Mesothelial cell of epicardium (in vitro differentiated cells): ENCODE measurements at regions not wholly inside any gene's neighbourhood (a gene's known extent, or its start where the extent isn't known, plus 50 kb on each side); places are given as distances from the start of the nearest gene placed in this dataset.

Experiments used
- DNase-seq, 2 experiments: peaks; one replicate each; pipeline ENCODE4 v3.0.0; 2021; ENCODE audit warnings: low spot score in 2 of 2; ENCODE audit not compliant: unreplicated experiment in 2 of 2
- H3K27ac Mint-ChIP-seq: 2 replicates; pipeline ENCODE4 v1.8.0; 2021; ENCODE audit warnings: mixed read lengths
- H3K27me3 Mint-ChIP-seq: 2 replicates; pipeline ENCODE4 v1.8.0; 2021; ENCODE audit warnings: low read depth, mixed read lengths
- H3K36me3 Mint-ChIP-seq: 2 replicates; pipeline ENCODE4 v1.8.0; 2021; ENCODE audit warnings: mixed read lengths
- H3K4me1 Mint-ChIP-seq: 2 replicates; pipeline ENCODE4 v1.8.0; 2021; ENCODE audit warnings: mixed read lengths
- H3K4me3 Mint-ChIP-seq: 2 replicates; pipeline ENCODE4 v1.8.0; 2021; ENCODE audit warnings: mild to moderate bottlenecking, moderate library complexity, mixed read lengths
- H3K9me3 Mint-ChIP-seq: 2 replicates; pipeline ENCODE4 v1.8.0; 2021; ENCODE audit warnings: mixed read lengths
- TF ChIP-seq, protein P1 (sequence below): fragments of 200-600 bp; sonication (generic); IDR thresholded peaks from one replicate; pipeline ENCODE4 v1.5.0; 2021; ENCODE audit warnings: antibody characterized with exemption; ENCODE audit not compliant: unreplicated experiment

DNA sequence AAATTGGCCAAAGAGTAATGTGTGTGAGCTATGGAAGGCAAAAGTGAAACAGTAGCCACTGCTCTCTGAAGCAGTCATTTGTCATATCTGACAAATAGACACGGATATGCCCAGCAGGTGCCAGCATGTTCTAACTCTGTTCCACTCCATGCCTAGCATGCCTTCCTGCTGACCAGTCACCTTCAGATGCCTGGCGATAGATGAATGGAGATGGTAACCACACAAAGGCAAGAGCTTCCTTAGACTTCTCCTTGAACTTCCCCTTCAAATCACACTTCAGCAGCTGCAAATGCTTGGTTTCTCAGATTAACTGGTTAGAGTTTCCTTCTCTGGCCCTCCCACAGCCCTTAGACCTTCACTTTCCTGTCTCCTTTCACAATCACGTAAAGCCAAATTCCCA lies 429.9 kb downstream of the DAD1 start:
- Mint-ChIP-seq H3K9me3 (no peaks in the 10 kb centered on the region), H3K36me3 (no peaks in the 10 kb centered on the region), H3K27me3 (no peaks in the 10 kb centered on the region), H3K4me1 (no peaks in the 10 kb centered on the region), H3K4me3 (no peak overlapping the region), H3K27ac (no peak overlapping the region)
- TF ChIP-seq, protein P1, sequence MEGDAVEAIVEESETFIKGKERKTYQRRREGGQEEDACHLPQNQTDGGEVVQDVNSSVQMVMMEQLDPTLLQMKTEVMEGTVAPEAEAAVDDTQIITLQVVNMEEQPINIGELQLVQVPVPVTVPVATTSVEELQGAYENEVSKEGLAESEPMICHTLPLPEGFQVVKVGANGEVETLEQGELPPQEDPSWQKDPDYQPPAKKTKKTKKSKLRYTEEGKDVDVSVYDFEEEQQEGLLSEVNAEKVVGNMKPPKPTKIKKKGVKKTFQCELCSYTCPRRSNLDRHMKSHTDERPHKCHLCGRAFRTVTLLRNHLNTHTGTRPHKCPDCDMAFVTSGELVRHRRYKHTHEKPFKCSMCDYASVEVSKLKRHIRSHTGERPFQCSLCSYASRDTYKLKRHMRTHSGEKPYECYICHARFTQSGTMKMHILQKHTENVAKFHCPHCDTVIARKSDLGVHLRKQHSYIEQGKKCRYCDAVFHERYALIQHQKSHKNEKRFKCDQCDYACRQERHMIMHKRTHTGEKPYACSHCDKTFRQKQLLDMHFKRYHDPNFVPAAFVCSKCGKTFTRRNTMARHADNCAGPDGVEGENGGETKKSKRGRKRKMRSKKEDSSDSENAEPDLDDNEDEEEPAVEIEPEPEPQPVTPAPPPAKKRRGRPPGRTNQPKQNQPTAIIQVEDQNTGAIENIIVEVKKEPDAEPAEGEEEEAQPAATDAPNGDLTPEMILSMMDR = no peak
- DNase-seq = no peak

DNA sequence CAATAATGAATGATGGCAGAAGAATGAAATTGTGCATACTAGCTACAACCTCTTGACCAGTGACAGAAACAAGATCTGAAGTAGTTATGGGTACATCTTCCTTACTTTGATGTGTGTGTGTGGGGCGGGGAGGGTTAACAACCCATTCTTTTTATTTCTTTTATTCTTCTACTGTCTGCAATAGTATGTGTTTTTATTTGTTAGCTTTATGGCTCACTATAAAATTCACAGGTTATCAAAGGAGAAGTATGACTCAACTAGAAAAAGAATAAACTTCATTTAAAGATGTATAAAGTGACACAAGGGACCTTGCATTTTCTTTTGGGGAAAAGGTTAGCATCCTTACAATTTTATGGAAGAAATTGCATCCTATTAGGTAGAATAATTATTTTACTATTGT lies 430.5 kb downstream of the DAD1 start:
- Mint-ChIP-seq H3K36me3 (no peaks in the 10 kb centered on the region), H3K4me1 (no peaks in the 10 kb centered on the region), H3K9me3 (no peaks in the 10 kb centered on the region), H3K4me3 (no peak overlapping the region), H3K27ac (no peak overlapping the region), H3K27me3 (no peaks in the 10 kb centered on the region)
- no peak for DNase-seq
- TF ChIP-seq, protein P1 = no peak

DNA sequence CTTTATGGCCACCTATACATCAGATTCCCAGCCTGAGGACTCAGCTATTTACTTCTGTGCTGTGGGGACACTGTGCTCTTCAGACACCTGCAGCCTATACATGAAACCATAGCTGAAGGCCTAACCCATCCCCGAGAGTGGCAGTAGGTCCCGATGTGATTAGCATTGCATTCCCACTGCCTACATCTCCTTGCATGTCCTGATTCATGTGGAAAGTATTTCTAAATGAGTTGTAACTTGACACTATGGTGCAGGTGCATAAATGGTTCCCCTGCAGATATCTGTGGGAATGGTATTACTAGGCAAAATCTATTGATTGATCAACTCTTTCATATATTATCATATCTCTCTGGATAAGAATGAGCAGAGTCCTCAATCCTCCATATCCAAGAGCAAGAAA lies 433.5 kb downstream of the DAD1 start:
- Mint-ChIP-seq H3K9me3 (peaks cover 14% of the 10 kb centered on the region), H3K4me3 (no peak overlapping the region), H3K4me1 (no peaks in the 10 kb centered on the region), H3K27me3 (no peaks in the 10 kb centered on the region), H3K27ac (no peak overlapping the region), H3K36me3 (no peaks in the 10 kb centered on the region)
- TF ChIP-seq, protein P1 = no peak
- DNase-seq = no peak

DNA sequence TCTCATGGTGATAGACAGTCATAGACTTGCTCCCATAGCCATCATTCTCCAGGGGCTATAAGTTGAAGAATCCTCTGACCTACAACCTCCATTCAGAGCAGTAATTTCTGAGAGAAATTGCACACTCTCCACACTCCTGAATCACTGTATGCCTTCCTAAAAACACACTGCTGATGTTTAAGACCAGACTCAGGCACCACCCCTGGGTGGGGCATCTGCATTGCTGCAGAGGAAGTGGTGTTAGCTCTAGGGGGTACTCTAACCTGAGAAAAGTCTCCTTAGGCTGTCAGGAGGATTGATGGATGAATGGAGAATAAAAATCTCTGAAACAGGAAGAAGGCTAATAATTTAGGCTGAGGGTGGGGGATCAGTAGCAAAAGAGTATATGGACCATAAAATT lies 436.1 kb downstream of the DAD1 start:
- peaks cover 17% of the 10 kb centered on the region for H3K27me3 Mint-ChIP-seq
- H3K27ac Mint-ChIP-seq = no peak overlapping the region
- H3K36me3 Mint-ChIP-seq = no peaks in the 10 kb centered on the region
- H3K4me1 Mint-ChIP-seq = no peaks in the 10 kb centered on the region
- H3K4me3 Mint-ChIP-seq = no peak overlapping the region
- peaks cover 14% of the 10 kb centered on the region for H3K9me3 Mint-ChIP-seq
- DNase-seq = no peak
- TF ChIP-seq, protein P1 = no peak

DNA sequence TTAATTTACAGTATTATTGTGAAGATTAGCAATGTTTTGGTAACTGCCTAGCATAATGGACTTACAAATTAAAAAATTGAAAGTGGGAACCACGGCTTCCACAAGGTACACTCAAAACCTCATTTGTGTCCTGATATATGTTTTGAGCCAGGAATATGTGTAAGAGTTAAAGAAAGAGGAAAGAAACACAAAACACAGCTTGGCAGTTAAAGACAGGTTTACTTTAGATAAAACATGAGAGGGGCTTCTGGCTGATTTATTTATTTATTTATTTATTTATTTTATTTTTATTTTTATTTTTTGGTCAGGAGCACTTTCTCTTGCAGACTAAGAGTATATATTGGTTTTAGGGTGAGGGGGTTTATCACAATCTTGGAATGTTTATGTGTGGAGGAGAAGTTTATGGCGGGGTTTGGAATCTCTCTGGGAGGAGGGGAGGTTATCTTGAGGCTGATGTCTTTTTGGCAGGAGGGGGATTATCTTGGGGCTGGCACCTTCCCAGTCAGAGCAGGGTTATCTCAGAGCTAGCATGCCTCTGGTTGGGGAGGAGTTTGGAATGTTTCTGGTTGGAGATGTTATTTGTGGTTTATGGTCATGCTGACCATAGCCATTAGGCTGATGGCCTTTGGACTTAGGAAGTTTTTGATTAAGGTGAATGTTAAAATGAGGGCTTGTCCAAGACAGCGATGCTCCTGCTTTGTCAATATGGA lies 436.7 kb downstream of the DAD1 start:
- H3K27ac Mint-ChIP-seq = no peak overlapping the region
- peaks cover 14% of the 10 kb centered on the region for H3K9me3 Mint-ChIP-seq
- no peak for DNase-seq
- no peak overlapping the region for H3K4me3 Mint-ChIP-seq
- no peaks in the 10 kb centered on the region for H3K4me1 Mint-ChIP-seq
- peaks cover 22% of the 10 kb centered on the region for H3K27me3 Mint-ChIP-seq
- TF ChIP-seq, protein P1 = no peak
- H3K36me3 Mint-ChIP-seq = no peaks in the 10 kb centered on the region

DNA sequence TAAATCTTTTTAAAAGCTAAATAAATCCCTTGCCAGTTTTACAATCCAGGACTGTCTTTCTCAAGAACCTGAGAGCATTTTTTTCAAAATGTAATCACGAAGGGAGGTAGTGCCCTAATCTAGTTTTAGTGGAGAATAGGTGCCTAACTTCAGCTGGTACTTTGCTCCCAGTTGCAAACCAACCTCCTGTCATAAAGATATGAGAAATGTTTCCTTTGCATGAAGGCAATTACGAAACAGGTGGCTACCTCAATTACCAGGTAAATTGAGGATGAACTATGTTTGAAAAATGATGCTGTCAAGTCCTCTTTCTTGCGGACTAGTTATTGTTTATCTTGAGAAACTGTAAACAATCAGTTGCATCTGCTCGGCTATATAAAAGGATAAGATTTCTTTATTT lies 437.9 kb downstream of the DAD1 start:
- no peak for DNase-seq
- H3K4me3 Mint-ChIP-seq = no peak overlapping the region
- peaks cover 30% of the 10 kb centered on the region for H3K27me3 Mint-ChIP-seq
- no peaks in the 10 kb centered on the region for H3K36me3 Mint-ChIP-seq
- TF ChIP-seq, protein P1 = no peak
- H3K27ac Mint-ChIP-seq = no peak overlapping the region
- peaks cover 14% of the 10 kb centered on the region for H3K9me3 Mint-ChIP-seq
- no peaks in the 10 kb centered on the region for H3K4me1 Mint-ChIP-seq
